ENCODE measurements at regions not wholly inside any gene's neighbourhood (a gene's known extent, or its start where the extent isn't known, plus 50 kb on each side); places are given as distances from the start of the nearest gene placed in this dataset.
A peak's percentile ranks its signal among the peaks of the same experiment; 100 is the strongest.

DNA sequence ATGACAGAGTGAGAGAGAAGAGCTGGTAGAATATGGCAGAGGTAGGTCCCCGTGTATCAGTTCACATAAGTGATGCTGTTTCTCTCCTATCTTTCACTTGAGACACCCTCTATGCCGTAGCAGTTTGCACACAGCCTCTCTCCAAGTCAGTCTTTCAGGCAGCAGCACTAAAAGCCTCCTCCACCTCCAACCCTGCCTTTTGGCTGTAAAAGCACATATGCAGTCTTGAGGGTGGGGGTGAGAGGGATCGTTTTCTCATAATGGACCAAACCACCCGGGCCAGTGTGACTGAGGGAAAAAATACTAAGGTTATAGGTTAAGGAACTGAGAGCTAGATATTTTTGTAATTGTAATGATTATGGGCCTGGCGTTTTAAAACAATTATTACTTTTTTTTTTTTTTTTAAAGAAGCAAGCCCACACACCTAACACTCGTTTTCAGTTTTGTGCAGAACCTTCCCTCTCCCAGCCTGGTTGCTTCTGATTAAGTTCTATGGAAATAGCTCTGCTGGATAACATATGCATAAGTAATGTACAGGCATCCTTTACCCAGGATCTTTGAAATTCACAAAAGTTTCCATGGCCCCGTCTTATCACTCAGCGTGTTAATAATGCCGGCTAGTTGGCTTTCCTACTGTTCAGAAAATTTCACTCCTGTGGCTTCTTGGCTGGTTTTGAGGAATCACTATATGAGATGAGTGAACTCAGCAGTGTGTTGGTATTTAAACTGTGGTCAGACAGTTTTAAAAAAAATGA lies 112.2 kb upstream of the MEIS1 start:
- Histone ChIP-seq H3K79me1 (ENCODE audit: low read depth, low read length) (no peaks in the 10 kb centered on the region), H4K20me1 (replicated peaks in 1 of 2; ENCODE audit: control insufficient read depth in 1 of 2, insufficient read depth in 2 of 2, low read length in 2 of 2) (no peaks in the 10 kb centered on the region), H2BK12ac (ENCODE audit: low read depth, low read length) (no peak overlapping the region), H2AFZ (ENCODE audit: low read length) (no peak overlapping the region), H4K5ac (ENCODE audit: insufficient read length, low read depth, low read length) (no peak overlapping the region), H3K27me3 (replicated peaks in 1 of 4; ENCODE audit: control insufficient read depth in 3 of 4, extremely low read depth in 1 of 4, insufficient read depth in 3 of 4, low read length in 3 of 4) (no peaks in the 10 kb centered on the region), H2AK5ac (ENCODE audit: low read depth, low read length) (no peak overlapping the region), H2BK20ac (ENCODE audit: low read length) (no peak overlapping the region), H3K4me1 (replicated peaks in 1 of 4; ENCODE audit: control insufficient read depth in 3 of 4, insufficient read depth in 4 of 4, low read length in 3 of 4) (peaks cover 0 to 7% (median 4%) of the 10 kb centered on the region in 4 experiments; a peak in 5 of 7 replicates), H3K23me2 (ENCODE audit: low read depth, low read length) (no peaks in the 10 kb centered on the region), H3K9ac (replicated peaks in 1 of 4; ENCODE audit: extremely low read depth in 1 of 4, low read depth in 3 of 4, low read length in 3 of 4) (no peak overlapping the region), H3K14ac (ENCODE audit: insufficient read length) (no peak overlapping the region), H3K27ac (ENCODE audit: low read depth, low read length) (no peak overlapping the region), H3K4me2 (ENCODE audit: insufficient read depth in 1 of 2, low read depth in 2 of 2, low read length in 2 of 2) (no peak overlapping the region), H3K36me3 (ENCODE audit: control insufficient read depth in 2 of 4, insufficient read depth in 4 of 4, low read length in 3 of 4) (no peaks in the 10 kb centered on the region), H2BK15ac (ENCODE audit: low read length) (no peak overlapping the region), H3K56ac (replicated peaks; ENCODE audit: insufficient read length, low read depth, low read length) (no peak overlapping the region), H2BK120ac (replicated peaks; ENCODE audit: low read depth, low read length) (no peak overlapping the region), H2BK5ac (ENCODE audit: low read depth, low read length) (no peak overlapping the region), H3K4me3 (ENCODE audit: extremely low read depth in 1 of 4, insufficient read depth in 2 of 4, low read depth in 3 of 4, low read length in 4 of 4) (no peak overlapping the region), H3K4ac (replicated peaks; ENCODE audit: insufficient read length, low read depth, low read length) (no peak overlapping the region), H4K8ac (ENCODE audit: extremely low read depth, insufficient read depth, low read length) (no peak overlapping the region), H3K9me3 (ENCODE audit: insufficient read depth in 2 of 2, low read depth in 1 of 2, low read length in 1 of 2) (no peaks in the 10 kb centered on the region), H3K79me2 (ENCODE audit: control insufficient read depth in 1 of 2, insufficient read depth in 2 of 2, low read length in 2 of 2) (no peaks in the 10 kb centered on the region), H3K23ac (ENCODE audit: insufficient read length) (no peak overlapping the region), H4K91ac (replicated peaks; ENCODE audit: insufficient read length, low read length) (peak overlapping the region; percentile 25), H3K18ac (ENCODE audit: extremely low read depth, low read length) (no peak overlapping the region)
- 81% methylated on average over 9 of the region's 9 CpGs; no CpG with 5 or more reads in 1 of the 2 experiments for WGBS, 2 experiments (ENCODE audit: extremely low coverage in 1 of 2, insufficient coverage in 1 of 2, insufficient read length in 1 of 2, insufficient replicate concordance in 2 of 2, low coverage in 1 of 2, low lambda C conversion rate in 2 of 2, missing lambda C conversion rate in 1 of 2)
- no peak for TF ChIP-seq PHF8 (conservative IDR thresholded peaks at IDR 0.05; ENCODE audit: low read depth, low read length)
- no peak for TF ChIP-seq GABPA (IDR thresholded peaks at IDR 0.05; ENCODE audit: borderline replicate concordance, insufficient read depth, low read length)
- no peak for TF ChIP-seq SUZ12 (IDR thresholded peaks at IDR 0.05; ENCODE audit: low read length)
- DNase-seq (ENCODE audit: low read depth in 1 of 2, low spot score in 2 of 2) (no peak), FAIRE-seq (no peak)
- POLR2A ChIA-PET (ENCODE audit: partially characterized antibody) = no interaction called here
- CTCF ChIA-PET (ENCODE audit: partially characterized antibody) = no interaction called here
